ENCODE measurements at regions not wholly inside any gene's neighbourhood (a gene's known extent, or its start where the extent isn't known, plus 50 kb on each side); places are given as distances from the start of the nearest gene placed in this dataset.

GRCh38 chr7:155979994-155980393 is 167.7 kb upstream of the SHH start:
- TF ChIP-seq CTCF (IDR thresholded peaks at IDR 0.05) (no peak), POLR2AphosphoS5 (IDR thresholded peaks at IDR 0.05) (no peak), POLR2A (IDR thresholded peaks at IDR 0.05) (no peak)
